GM10266 (cell line): ENCODE measurements at regions not wholly inside any gene's neighbourhood (a gene's known extent, or its start where the extent isn't known, plus 50 kb on each side); places are given as distances from the start of the nearest gene placed in this dataset.
A peak's percentile ranks its signal among the peaks of the same experiment; 100 is the strongest.
"Not testable (repeated sequence)": the region's sequence is repeated elsewhere in the genome, so short reads cannot be mapped to it uniquely, and the experiment has no call there.

Experiments used
- DNase-seq: peaks from one replicate; pipeline ENCODE4 v3.0.0; 2012; ENCODE audit errors: extremely low spot score
- TF ChIP-seq, protein P1 (sequence below): IDR thresholded peaks from 2 replicates; pipeline ENCODE4 v1.5.1; 2012; ENCODE audit warnings: mild to moderate bottlenecking, low read depth; ENCODE audit not compliant: control insufficient read depth, insufficient read depth; ENCODE audit errors: missing control alignments

GRCh38 chr2:43146083-43146482 is 80.3 kb downstream of the ZFP36L2 start:
- TF ChIP-seq, protein P1, sequence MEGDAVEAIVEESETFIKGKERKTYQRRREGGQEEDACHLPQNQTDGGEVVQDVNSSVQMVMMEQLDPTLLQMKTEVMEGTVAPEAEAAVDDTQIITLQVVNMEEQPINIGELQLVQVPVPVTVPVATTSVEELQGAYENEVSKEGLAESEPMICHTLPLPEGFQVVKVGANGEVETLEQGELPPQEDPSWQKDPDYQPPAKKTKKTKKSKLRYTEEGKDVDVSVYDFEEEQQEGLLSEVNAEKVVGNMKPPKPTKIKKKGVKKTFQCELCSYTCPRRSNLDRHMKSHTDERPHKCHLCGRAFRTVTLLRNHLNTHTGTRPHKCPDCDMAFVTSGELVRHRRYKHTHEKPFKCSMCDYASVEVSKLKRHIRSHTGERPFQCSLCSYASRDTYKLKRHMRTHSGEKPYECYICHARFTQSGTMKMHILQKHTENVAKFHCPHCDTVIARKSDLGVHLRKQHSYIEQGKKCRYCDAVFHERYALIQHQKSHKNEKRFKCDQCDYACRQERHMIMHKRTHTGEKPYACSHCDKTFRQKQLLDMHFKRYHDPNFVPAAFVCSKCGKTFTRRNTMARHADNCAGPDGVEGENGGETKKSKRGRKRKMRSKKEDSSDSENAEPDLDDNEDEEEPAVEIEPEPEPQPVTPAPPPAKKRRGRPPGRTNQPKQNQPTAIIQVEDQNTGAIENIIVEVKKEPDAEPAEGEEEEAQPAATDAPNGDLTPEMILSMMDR: no peak
- DNase-seq: no peak

GRCh38 chr2:43144263-43144662 is 82.1 kb downstream of the ZFP36L2 start:
- DNase-seq: no peak
- TF ChIP-seq, protein P1: no peak

DNA sequence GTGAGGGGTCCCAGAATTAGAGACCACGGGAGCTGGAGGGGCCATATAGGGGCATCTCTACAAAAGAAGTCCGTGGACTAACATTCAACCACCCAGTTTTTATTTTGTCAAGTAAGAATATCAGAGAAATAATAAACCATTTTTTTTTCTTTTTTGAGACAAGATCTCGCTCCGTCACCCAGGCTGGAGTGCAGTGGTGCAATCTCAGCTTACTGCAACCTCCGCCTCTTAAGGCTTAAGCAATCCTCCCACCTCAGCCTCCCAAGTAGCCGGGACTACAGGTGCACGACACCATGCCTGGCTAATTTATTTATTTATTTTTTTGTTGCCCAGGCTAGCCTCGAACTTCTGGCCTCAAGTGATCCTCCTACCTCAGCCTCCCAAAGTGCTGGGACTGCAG is 82.7 kb downstream of the ZFP36L2 start:
- TF ChIP-seq, protein P1: no peak
- no peak for DNase-seq

- DNase-seq: no peak
- TF ChIP-seq, protein P1: peak; percentile 12
These were observed 83.4 kb downstream of the ZFP36L2 start for GRCh38 chr2:43142921-43143438.

- DNase-seq: not testable (repeated sequence)
These were observed 84.7 kb downstream of the ZFP36L2 start for GRCh38 chr2:43141636-43142151.

DNA sequence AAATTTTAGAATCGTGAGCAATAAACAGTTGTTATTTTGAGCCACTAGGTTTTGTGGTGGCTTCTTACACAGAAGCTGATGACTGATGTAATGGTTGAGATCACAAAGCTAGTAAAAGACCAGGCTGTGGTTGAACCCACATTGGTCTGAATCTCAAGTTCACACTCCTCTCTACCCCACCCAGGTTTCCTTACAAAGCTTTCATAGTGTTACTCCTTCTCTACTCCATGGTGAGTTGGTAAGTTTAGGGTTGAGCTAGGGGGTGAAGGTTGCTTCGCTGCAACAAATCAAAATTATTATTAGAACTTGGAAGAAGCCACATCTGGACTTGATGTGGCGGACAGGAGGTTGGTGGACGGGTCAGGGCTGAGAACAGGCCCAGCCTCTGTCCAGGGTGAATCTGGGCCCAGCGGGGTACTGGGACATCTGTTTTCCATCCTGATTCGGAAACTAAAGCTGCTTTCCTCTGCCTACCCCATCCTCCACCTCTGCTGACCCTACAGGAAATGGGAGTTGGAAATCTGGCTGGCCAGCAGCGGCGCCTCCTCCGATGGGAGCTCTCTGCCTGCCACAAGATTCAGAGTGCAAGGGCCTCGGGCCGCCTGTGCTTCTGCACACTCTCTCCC is 86.3 kb downstream of the ZFP36L2 start:
- DNase-seq: no peak
- TF ChIP-seq, protein P1: no peak

DNA sequence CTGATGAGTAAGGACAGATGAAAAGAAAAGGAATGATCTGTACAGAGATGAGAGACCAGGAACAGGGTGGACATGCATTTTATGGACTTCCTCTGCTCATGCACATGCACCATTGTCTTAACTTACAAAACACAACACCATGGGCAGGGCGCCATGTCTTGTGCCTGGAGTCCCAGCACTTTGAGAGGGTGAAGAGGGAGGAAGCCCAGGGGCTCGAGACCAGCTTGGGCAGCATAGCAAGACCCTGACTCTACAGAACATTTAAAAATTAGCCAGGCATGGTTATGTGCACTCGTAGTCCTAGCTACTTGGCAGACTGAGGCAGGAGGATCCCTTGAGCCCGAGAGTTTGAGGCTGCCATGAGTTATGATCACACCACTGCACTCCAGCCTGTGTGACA is 86.9 kb downstream of the ZFP36L2 start:
- TF ChIP-seq, protein P1: no peak

More for the DNA sequence above, 86.9 kb downstream of the ZFP36L2 start:
- DNase-seq: no peak
